Activated CD4-positive, alpha-beta T cell treated with anti-CD3 and anti-CD28 coated beads for 4 hours (primary cell): ENCODE measurements at regions not wholly inside any gene's neighbourhood (a gene's known extent, or its start where the extent isn't known, plus 50 kb on each side); places are given as distances from the start of the nearest gene placed in this dataset.

Source experiments
- DNase-seq, 2 donors: peaks; one replicate each; pipeline ENCODE4 v3.0.0-alpha.2; 2020

- no peak for DNase-seq
These were observed 67.2 kb upstream of the DLK1 start for GRCh38 chr14:100659345-100660001.

DNA sequence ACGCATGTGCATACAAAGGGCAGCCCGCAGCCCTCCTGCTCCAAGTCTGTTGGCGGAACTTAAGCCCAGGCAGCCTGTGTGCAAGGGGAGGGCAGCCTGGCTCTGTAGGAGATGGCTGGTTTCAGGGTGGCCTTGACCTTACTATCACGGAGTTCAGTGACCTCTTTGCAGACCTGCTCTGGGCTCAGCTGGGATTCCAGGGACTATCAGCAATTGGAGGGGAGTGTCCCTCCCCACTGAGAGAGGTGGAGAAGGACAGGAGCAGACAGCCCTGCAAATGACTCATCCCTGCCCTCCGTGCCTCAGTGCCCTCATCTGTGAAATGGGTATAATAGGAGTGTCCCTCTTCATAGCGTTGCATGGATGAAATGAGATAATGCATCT, 66.2 kb upstream of the DLK1 start:
- DNase-seq, result no peak

GRCh38 chr14:100660882-100661635, 65.6 kb upstream of the DLK1 start:
- DNase-seq, result no peak

DNA sequence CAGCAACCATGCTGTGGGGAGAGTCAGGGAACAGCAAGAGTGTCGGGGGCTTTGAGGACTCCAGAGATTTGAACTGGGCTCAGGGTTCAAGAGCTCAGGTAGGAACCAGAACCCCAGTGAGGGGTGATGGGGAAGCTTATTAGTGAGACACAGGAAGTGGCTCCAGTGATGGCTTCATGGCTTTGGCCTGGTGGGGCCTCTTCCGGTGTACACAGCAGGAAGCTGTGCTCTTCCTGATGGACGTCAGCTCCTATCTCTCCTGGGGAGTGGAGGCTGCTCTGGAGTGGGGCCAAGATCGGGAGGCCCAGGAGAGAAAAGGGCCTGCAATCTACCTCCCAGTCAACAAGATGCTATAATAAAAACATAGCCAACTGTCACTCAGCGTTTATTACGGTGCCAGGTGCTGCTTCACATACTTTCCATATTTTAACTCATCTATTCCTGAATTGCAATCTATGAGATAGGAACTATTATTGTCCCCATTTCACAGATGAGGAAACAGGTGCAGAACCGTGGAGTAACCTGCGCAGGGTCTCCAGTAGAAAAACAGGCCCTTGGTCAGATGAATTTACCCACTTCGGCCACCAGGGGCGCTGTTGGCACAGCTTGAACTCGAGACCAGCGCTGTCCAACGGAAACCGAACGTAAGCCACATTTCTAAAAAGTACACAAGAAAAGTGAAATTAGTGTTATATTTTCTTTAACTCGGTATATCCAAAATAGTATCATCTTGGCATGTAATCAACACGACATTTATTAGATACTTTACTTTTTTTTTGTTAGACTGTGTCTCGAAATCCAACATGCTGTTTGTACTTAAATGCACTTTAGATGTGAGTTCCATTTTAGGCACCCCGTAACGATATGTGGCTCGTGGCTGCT, 63.6 kb upstream of the DLK1 start:
- peak; percentile 40 to 47 for DNase-seq

- DNase-seq, result no peak
These were observed 63.0 kb upstream of the DLK1 start for GRCh38 chr14:100663761-100664052.

DNA sequence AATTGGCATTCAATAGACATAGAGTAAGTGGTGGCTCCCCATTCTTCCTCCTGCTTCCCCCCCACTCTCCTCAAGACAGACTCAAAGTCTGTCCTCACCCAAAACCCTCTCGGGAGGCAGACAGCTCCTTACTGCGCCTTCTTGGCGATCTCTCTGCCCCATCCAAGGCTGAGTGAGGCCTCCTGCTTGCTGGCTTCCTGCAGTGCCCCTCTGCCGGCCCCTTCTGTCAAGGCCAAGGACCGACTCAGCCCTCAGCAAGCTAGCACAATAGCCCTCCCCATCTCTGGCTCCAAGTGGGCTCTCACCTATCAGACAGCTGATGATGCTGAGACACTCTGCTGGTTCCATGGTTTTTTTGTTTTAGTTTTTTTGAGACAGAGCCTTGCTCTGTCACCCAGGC, 62.5 kb upstream of the DLK1 start:
- DNase-seq, result no peak

DNA sequence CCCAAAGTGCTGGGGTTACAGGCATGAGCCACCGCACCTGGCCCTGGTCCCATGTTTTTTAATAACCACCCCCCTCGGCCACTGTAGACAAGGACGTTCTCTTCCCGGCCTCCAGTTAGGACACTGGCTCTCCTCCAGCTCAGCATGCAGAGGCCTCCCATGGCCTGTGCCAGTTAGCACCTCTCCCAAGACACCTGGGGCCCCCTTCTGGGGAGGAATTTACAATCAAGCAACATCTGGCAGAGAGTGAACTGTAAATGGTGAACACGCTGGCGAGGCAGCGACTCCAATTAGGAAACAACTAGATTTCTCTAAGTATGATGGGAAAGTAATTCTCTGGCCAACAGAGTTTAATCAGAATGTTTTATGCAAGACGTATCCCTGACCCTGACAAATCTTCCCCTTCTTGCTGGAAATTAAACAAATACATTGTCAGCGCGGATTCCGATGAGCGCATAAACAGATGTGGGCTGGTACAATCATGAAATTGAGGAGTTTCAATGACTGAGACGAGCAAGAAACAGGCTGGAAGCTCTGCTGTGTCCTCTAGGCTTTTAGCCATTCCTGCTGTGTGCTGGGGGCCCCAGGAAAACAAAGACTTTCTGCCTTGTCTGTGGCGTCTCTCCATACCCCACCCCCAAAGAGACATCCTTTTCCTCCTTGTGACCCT, 61.7 kb upstream of the DLK1 start:
- DNase-seq, result no peak

DNA sequence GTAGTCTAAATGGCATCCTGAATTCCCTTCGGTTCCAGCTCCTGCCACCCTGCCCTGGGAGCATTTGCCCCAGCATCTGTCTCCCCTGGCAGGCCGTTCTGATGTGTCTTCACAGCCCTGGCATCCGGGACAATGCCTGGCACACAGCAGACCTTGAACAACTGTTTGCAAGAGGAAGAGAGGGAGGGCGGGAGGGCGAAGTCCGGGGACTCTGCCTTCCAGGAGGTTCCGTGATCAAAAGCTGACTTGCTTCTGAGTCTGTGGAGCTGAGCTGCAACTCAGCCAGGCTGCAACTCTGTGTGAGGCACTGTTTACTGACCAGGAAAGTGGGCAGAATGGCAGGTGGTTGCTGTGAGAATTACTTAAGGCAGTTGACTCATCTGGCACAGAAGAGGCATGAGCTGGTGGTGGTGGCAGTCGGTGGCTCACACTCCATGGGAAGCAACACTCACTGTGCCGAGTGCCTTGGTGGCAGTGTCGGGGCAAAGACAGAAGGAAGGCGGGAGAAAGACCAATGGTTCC, 61.1 kb upstream of the DLK1 start:
- DNase-seq, result no peak

DNA sequence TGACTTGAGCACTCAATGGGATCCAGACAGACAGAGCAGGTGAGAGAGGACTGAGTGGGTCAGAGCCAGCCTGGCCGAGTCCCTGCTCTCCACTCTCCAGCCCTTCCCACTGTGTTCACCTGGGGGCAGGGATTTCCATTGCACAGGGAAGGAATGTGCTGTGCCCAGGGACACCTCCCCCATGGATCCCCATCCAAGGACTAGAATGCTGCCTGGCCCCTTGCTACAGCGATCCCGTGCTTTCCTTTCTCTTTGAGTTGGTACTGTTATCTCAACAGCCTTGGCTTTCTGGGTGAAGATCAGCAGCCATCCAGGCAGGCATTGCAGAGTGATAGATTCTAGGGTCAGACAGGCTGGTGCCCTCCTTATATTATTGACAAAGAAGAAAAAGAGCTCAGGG, 60.3 kb upstream of the DLK1 start:
- no peak for DNase-seq

DNA sequence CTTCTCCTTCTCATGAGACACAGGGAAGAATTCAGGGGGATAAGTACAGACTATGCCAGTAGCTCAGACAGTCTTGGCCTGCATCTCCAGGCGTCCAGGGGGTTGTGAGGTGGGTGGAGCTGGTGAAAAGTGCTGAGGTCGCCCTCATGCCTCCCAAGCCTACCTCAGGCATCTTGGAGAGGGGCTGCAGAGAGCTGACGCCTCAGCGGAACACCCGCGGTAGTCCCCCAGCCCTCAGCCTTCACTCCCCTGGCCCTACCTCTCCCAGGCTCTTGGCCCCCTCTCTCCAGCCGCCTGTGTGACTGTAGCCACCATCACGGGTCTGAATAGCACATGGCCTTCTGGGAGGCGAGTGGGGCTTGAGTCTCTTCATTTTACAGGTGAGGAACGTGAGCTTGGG, 59.8 kb upstream of the DLK1 start:
- DNase-seq, result no peak

- no peak for DNase-seq
These were observed 59.0 kb upstream of the DLK1 start for GRCh38 chr14:100667656-100668055.

DNA sequence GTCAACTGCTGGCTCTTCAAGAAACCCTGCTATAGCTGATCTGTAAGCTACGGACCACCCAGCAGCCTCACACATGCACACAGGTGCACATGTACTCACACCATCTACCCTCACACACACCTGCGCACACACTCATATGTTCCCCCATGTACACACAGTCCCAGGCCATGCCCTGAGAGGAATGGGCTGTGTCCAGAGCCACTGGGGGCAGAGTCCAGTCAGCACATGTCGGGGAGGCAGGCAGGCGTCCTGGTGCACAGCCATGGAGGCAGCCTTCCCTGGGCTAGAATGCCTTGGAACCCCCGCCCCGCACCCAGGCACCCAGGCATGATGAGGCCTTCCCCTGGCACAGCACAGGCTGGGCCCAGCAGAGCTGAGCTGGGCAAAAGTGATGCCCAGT, 58.3 kb upstream of the DLK1 start:
- no peak for DNase-seq

GRCh38 chr14:100669011-100669412, 57.7 kb upstream of the DLK1 start:
- DNase-seq, result no peak

DNA sequence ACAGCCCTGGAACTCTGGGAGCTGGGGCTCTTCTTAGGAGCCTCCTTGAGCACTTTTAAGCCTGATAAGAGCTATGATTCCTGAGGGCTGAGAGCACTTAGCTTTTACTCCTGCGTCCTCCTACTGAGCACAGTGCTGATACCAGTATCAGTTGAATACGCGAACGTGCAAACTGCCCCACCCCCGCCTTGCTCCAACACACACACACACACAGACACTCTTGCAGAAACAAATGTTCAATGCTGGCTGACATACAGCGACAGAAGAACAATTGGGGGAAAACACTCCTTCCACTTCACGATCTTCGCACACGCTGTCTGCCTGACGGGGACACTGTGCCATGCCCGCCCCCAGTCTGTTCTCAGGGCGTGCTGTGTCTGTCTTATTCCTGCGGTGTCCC, 57.2 kb upstream of the DLK1 start:
- no peak for DNase-seq

DNA sequence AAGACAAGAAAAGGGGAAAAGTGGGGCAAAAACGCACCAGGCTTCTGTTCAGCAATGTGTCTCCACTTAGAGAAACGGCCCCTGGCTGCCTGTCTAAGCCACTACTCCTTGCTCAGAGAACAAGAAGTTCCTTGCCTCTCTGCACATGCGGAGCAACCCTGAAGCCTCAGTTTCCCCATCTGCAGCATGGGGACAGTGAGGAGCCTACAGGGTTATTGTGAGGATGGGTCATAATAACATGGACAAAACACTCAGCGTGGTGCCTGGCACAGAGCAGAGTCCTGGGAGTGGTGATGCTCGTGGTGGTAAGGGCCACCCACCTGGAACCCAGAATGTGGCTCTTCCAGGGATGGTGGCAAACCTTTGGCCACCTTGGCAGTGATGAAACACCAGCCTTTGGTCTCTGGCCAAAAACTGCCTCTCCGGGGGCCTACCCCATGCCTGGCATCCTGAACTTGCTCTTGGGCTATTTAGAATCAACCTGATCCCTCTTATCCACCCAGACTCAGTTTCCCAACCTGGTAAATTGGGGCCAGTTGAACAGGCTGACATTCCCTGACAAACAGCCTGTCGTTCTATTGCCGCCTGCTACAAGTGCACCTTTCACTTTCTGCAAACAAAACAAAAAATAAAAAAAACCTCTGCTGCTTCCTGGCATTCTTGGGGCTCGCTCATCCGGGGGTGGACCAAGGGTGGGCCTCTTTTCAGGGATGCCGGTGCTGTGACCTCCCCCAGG, 56.5 kb upstream of the DLK1 start:
- DNase-seq, result no peak

- DNase-seq, result no peak
These were observed 56.0 kb upstream of the DLK1 start for GRCh38 chr14:100670753-100671049.

DNA sequence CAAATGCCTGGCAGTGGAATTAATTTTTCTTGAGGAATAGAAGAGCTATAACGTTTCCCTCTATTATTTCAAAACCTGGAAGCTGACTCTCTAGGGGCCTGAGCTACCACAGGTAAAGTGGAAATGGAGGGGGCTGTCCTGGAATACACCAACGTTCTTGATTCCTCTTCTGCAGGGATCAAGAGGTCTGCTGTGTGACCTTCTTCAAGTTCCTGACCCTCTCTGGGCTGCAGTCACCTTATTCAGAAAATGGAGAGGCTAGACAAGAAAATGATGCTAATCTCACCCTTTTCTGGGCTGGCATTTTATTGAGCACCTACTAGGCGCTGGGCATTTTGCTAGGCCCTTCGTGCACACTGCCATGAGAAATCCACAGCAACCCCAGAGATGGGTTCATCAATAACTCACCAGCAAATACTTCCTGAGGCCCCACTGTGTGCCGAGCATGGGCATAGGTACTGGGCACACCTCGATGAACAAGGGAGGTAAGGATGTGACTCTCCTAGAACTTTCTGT, 55.2 kb upstream of the DLK1 start:
- no peak for DNase-seq

DNA sequence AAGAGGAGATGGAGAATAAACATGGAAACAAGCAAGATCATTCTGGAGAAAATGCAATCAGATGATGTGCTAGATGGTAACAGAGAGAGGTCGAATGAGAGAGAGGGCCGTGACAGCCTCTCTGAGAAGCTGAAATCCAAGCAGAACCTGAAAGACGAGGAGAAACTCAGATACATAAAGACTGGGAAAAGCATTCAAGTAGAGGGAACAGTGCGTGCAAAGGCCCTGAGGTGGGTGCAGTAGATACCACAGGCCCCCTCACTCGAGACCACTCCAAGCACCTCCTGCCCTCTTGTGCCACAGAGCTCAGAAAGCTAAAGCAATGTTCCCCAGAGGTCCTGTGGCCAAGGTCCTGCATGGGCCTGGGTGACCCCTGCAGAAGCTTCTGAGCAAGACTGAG, 54.8 kb upstream of the DLK1 start:
- no peak for DNase-seq

- no peak for DNase-seq
These were observed 53.4 kb upstream of the DLK1 start for GRCh38 chr14:100673085-100673806.

DNA sequence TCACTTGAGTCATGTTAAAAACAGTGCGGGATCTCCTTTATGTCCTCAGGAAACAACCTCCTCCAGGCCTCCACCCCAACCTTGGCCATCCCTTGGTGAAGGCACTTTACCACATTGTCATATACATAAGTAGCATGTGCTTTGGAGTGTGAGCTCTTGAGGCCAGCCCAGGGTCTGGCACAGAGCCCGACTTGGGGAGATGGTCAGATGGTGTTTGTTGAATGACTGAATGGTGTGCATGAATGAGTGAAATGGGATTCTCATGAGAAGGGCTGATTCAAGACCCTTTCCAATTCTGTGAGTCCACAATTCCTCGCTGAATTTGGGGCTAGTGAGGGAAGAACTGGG, 52.9 kb upstream of the DLK1 start:
- DNase-seq, result no peak

DNA sequence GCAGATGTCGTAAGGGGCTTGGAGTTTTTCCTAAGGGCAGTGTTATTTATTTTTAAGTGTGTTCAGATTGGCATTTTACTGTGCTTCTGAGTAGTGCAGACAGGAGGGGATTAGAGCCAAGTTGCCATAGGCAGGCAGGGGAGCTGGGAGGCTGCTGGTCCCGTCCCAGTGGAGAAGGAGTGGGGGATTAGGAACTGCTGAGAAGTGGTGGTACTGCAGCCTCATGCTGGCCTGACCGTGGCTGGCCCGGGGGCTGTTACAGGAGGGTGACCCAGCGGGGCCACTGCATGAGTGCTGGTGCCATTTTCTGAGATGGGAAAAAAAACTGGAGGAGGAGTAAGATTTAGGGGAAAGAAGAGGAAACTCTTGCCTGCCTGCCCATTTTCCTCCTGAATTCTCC, 52.3 kb upstream of the DLK1 start:
- DNase-seq, result no peak
